Nephron (organoid): ENCODE measurements at regions not wholly inside any gene's neighbourhood (a gene's known extent, or its start where the extent isn't known, plus 50 kb on each side); places are given as distances from the start of the nearest gene placed in this dataset.
A peak's percentile ranks its signal among the peaks of the same experiment; 100 is the strongest.
"Not testable (repeated sequence)": the region's sequence is repeated elsewhere in the genome, so short reads cannot be mapped to it uniquely, and the experiment has no call there.

Source experiments
- H3K27ac Mint-ChIP-seq, 3 experiments: 2 replicates each; pipeline ENCODE4 v1.8.0; 2020; ENCODE audit warnings: mixed read lengths in 3 of 3, mild to moderate bottlenecking in 2 of 3, moderate library complexity in 1 of 3
- H3K27me3 Mint-ChIP-seq: 2 replicates; pipeline ENCODE4 v1.8.0; 2021; ENCODE audit warnings: low read depth, mild to moderate bottlenecking, moderate library complexity, mixed read lengths
- H3K36me3 Mint-ChIP-seq: 2 replicates; pipeline ENCODE4 v1.8.0; 2020; ENCODE audit warnings: low read depth, mixed read lengths
- H3K4me1 Mint-ChIP-seq: 2 replicates; pipeline ENCODE4 v1.8.0; 2020; ENCODE audit warnings: mixed read lengths
- H3K4me3 Mint-ChIP-seq, 3 experiments: 2 replicates each; pipeline ENCODE4 v1.8.0; 2020; ENCODE audit warnings: mild to moderate bottlenecking in 3 of 3, mixed read lengths in 3 of 3, moderate library complexity in 2 of 3
- H3K9me3 Mint-ChIP-seq: 2 replicates; pipeline ENCODE4 v1.8.0; 2020; ENCODE audit warnings: mixed read lengths
- CTCF ChIP-seq, 3 experiments: fragments of 200-600 bp; sonication (generic); IDR thresholded peaks; one replicate each; pipeline ENCODE4 v1.5.0; 2021; ENCODE audit warnings: antibody characterized with exemption in 3 of 3; ENCODE audit not compliant: unreplicated experiment in 3 of 3

DNA sequence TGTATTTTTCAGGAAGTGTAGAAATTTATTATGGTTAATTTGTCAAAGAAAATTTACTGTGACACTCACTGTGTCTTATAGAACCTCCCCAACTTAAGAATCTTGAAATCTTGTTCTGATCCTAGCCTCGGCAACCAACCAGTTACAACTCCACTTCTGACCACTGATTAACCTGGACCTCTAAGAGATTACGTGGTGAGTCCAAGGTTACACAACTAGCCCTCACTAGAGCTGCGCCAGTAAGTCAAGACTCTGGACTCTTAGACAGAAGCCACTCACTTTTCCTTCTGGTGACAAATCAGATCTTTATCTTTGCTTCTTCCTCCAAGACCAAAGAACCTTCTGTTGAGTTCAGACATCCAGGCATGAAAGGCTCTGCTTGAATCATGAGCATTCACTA lies 116.6 kb downstream of the NBPF8 start:
- H3K27ac Mint-ChIP-seq, H3K27me3 Mint-ChIP-seq, H3K4me3 Mint-ChIP-seq, H3K36me3 Mint-ChIP-seq, H3K9me3 Mint-ChIP-seq, H3K4me1 Mint-ChIP-seq: not testable (repeated sequence)

- H3K4me1 Mint-ChIP-seq, H3K27ac Mint-ChIP-seq, H3K4me3 Mint-ChIP-seq, H3K9me3 Mint-ChIP-seq, H3K27me3 Mint-ChIP-seq, H3K36me3 Mint-ChIP-seq: not testable (repeated sequence)
Observed at GRCh38 chr1:120534361-120535047, 119.7 kb downstream of the NBPF8 start.

- not testable (repeated sequence) for H3K27me3 Mint-ChIP-seq, H3K4me1 Mint-ChIP-seq, H3K9me3 Mint-ChIP-seq, H3K27ac Mint-ChIP-seq, H3K36me3 Mint-ChIP-seq, H3K4me3 Mint-ChIP-seq
Observed at GRCh38 chr1:120535052-120535451, 120.2 kb downstream of the NBPF8 start.

DNA sequence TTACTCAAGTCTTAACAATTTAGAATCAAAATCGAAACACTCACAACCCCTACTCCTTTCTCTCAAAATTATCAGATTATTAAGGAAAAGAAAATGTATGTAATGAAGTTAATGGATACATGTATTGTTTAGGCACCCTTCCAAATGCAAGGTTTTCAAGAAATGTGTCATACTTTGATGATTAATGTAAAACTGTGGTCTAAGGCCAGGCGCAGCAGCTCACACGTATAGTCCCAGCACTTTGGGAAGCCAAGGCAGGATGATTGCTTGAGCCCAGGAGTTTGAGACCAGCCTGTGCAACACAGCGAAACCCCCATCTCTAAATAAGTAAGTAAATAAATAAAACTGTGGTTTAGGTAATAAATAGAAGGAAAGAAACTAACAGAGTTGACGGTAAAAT lies 126.6 kb downstream of the NBPF8 start:
- not testable (repeated sequence) for H3K36me3 Mint-ChIP-seq, H3K9me3 Mint-ChIP-seq, H3K4me1 Mint-ChIP-seq, H3K27ac Mint-ChIP-seq, H3K27me3 Mint-ChIP-seq, H3K4me3 Mint-ChIP-seq

GRCh38 chr1:120542365-120542764 lies 127.5 kb downstream of the NBPF8 start:
- not testable (repeated sequence) for H3K27ac Mint-ChIP-seq, H3K36me3 Mint-ChIP-seq, H3K4me1 Mint-ChIP-seq, H3K4me3 Mint-ChIP-seq, H3K9me3 Mint-ChIP-seq, H3K27me3 Mint-ChIP-seq

DNA sequence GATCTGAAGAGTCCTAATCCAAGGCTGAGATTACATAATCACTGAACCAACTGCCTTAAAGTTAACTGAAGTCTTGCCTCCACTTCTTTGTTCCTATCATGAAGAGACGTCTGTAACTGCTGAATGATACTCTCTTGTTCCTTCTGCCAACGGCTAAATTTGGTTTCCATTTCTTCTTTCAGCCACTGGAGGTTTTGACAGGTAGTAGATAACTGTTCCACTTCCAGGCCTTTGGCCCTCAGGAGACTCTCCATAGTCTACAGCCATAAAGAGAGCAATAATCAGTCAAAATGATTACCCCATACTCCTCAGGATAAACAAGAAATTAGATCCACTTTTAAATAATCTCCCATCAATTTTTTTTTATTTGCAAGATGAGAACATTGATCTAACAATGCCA lies 128.1 kb downstream of the NBPF8 start:
- H3K9me3 Mint-ChIP-seq, H3K4me1 Mint-ChIP-seq, H3K36me3 Mint-ChIP-seq, H3K4me3 Mint-ChIP-seq, H3K27me3 Mint-ChIP-seq, H3K27ac Mint-ChIP-seq: not testable (repeated sequence)

- not testable (repeated sequence) for H3K4me3 Mint-ChIP-seq, H3K4me1 Mint-ChIP-seq, H3K27me3 Mint-ChIP-seq, H3K36me3 Mint-ChIP-seq, H3K9me3 Mint-ChIP-seq, H3K27ac Mint-ChIP-seq
- peak; percentile 38 to 49 (median 46) for TF ChIP-seq CTCF (IDR thresholded peaks at IDR 0.05; ENCODE audit: unreplicated experiment in 3 of 3)
Observed at GRCh38 chr1:120544434-120544833, 129.6 kb downstream of the NBPF8 start.

DNA sequence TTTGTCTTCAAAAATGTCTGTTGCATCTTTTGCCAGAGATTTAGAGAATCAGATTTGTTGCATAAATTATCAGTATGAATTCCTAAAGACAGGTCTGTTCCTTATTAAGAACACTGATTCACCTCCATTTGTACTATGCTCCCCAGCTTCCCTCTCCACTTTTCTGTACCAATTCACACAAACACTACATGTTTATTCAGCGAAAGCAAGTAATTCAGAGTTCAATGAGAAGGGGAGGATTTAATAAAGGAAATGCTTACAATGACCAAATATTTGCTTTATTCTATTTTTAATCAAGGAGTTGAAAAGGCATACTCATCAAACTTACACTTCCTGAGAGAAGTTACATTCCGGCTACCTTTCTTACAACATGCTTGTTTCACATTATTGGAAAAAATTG lies 135.5 kb downstream of the NBPF8 start:
- not testable (repeated sequence) for H3K36me3 Mint-ChIP-seq, H3K4me1 Mint-ChIP-seq, H3K4me3 Mint-ChIP-seq, H3K27ac Mint-ChIP-seq, H3K9me3 Mint-ChIP-seq, H3K27me3 Mint-ChIP-seq

DNA sequence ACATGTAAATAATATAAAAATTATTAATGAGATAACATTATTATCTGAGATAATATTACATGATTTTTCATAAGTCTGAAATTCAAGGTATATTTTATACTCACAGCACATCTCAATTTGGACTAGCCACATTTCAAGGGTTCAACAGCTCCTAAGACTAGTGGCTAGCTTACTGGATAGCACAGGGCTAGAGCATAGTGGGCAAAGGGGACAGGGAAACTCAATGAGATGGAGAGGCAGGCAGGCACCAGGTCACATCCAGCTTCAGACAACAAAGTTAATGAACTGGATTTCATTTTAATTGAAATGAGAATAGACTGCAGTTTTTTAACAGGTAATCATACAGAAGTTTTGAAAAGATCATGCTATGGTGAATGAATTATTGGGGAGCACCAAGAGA lies 137.4 kb downstream of the NBPF8 start:
- not testable (repeated sequence) for H3K27me3 Mint-ChIP-seq, H3K36me3 Mint-ChIP-seq, H3K9me3 Mint-ChIP-seq, H3K4me1 Mint-ChIP-seq, H3K27ac Mint-ChIP-seq
- H3K4me3 Mint-ChIP-seq, result peak overlapping the region; percentile 61 to 77 (median 65)

GRCh38 chr1:120557605-120558302 lies 142.9 kb downstream of the NBPF8 start:
- H3K27me3 Mint-ChIP-seq, H3K36me3 Mint-ChIP-seq, H3K4me1 Mint-ChIP-seq, H3K9me3 Mint-ChIP-seq, H3K27ac Mint-ChIP-seq: not testable (repeated sequence)
- H3K4me3 Mint-ChIP-seq, result peak overlapping the region; percentile 73 to 78 (median 78)

DNA sequence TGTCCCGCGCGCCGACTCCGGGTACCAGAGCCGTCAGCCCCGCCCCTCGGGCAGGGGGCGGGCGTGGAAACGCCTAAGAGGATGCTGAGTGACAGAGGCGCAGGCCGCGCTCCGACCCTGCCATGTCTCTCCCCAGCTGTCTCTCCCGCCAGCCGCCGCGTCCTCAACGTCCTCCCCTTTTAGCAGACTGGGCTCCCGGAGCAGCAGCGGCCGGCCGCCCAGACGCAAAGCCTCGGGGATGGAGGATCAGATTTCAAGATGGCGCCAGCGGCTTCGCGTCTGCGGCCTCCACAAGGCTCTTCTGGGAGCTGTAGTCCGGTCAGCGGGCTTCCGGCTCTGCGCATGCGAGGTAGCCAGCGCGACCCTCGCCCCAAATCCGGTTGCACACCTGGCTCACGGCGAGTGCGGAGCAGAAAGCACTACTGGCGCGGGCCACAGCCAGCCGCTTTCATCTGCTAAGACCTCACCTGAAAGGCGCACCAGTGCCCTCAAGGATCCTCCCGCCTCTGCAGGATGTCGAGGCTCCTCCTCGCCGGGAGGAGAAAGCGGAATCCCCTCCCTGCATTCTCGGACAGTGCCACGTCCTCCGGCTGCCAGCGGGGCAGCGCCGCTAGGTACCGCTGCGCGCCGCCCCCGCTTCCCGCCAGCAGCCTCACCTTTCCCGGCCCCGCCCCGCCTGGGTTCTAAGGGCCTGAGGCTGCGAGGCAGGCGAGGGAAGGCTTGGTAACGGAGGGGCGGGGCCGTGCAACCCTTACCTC lies 143.6 kb downstream of the NBPF8 start:
- H3K27ac Mint-ChIP-seq, H3K4me1 Mint-ChIP-seq, H3K36me3 Mint-ChIP-seq, H3K9me3 Mint-ChIP-seq, H3K27me3 Mint-ChIP-seq: not testable (repeated sequence)
- peak overlapping the region; percentile 69 to 72 (median 71) for H3K4me3 Mint-ChIP-seq

GRCh38 chr1:120561767-120562166 lies 146.9 kb downstream of the NBPF8 start:
- not testable (repeated sequence) for H3K27ac Mint-ChIP-seq, H3K27me3 Mint-ChIP-seq, H3K9me3 Mint-ChIP-seq, H3K4me3 Mint-ChIP-seq, H3K4me1 Mint-ChIP-seq, H3K36me3 Mint-ChIP-seq

GRCh38 chr1:120565396-120565795 lies 150.6 kb downstream of the NBPF8 start:
- H3K27me3 Mint-ChIP-seq, H3K9me3 Mint-ChIP-seq, H3K4me3 Mint-ChIP-seq, H3K36me3 Mint-ChIP-seq, H3K27ac Mint-ChIP-seq, H3K4me1 Mint-ChIP-seq: not testable (repeated sequence)

DNA sequence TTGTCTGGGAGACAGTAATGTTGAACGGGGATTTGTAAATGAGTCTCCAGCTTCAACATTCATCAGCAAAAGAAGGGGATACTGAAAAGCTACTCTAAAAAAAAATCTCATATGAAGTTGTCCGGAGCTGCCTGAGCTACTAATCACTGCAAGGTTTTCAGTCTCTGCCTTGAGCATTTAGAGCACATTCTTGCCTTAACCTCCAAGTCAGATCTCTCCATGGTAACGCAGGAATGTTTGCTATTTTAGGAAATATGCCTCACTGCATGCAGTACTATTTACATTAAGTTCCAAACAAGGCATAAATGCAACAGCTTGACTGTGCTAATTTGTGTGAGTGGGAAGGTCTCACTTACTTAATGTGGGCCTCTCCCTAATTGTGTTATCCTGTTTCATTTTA lies 152.8 kb downstream of the NBPF8 start:
- H3K4me1 Mint-ChIP-seq, H3K9me3 Mint-ChIP-seq, H3K27me3 Mint-ChIP-seq, H3K36me3 Mint-ChIP-seq, H3K4me3 Mint-ChIP-seq, H3K27ac Mint-ChIP-seq: not testable (repeated sequence)
